Esophagus muscularis mucosa (tissue), 4 donors: ENCODE measurements at regions not wholly inside any gene's neighbourhood (a gene's known extent, or its start where the extent isn't known, plus 50 kb on each side); places are given as distances from the start of the nearest gene placed in this dataset.

Experiments used
- DNase-seq: peaks from one replicate; pipeline ENCODE4 v3.0.0-alpha.2; 2017; ENCODE audit errors: extremely low spot score
- H3K27ac ChIP-seq, 4 donors: fragments of 200-600 bp; sonication (generic); replicated peaks in 1 of 4; 1 replicate in 3 of 4; 2 replicates in 1 of 4; pipeline ENCODE4 v1.5.1; 2016 to 2019; ENCODE audit warnings: mild to moderate bottlenecking in 1 of 4
- H3K27me3 ChIP-seq, 4 donors: fragments of 200-600 bp; sonication (generic); one replicate each; pipeline versions ENCODE4 v1.5.1 to v1.6.0; 2016 to 2019
- H3K36me3 ChIP-seq, 4 donors: fragments of 200-600 bp; sonication (generic); one replicate each; pipeline ENCODE4 v1.5.1; 2016 to 2019
- H3K4me1 ChIP-seq, 4 donors: fragments of 200-600 bp; sonication (generic); one replicate each; pipeline ENCODE4 v1.5.1; 2016 to 2019
- H3K4me3 ChIP-seq, 4 donors: fragments of 200-600 bp; sonication (generic); 1 replicate in 2 of 4; 2 replicates in 2 of 4; pipeline ENCODE4 v1.5.1; 2016 to 2019; ENCODE audit warnings: mild to moderate bottlenecking in 4 of 4, moderate library complexity in 1 of 4
- H3K9me3 ChIP-seq, 4 donors: fragments of 200-600 bp; sonication (generic); 1 replicate in 3 of 4; 2 replicates in 1 of 4; pipeline ENCODE4 v1.5.1; 2016 to 2019
- EP300 ChIP-seq: sonication (generic); formaldehyde crosslinking; IDR thresholded peaks from one replicate; pipeline ENCODE4 v1.6.1; 2017; ENCODE audit warnings: antibody characterized with exemption
- POLR2A ChIP-seq: fragments of 450-650 bp; IDR thresholded peaks from one replicate; pipeline ENCODE4 v1.6.1; 2017; ENCODE audit warnings: antibody characterized with exemption, moderate library complexity, mild to moderate bottlenecking, low read depth
- POLR2AphosphoS5 ChIP-seq, 2 donors: sonication (generic); formaldehyde crosslinking; IDR thresholded peaks; one replicate each; pipeline ENCODE4 v1.6.1; 2017; ENCODE audit warnings: antibody characterized with exemption in 2 of 2
- WGBS: methylation state at CpG from one replicate; pipeline ENCODE4 v1.1.5; 2018; 5-methylcytosine and 5-hydroxymethylcytosine counted together
- intact Hi-C: fragments of 100-400 bp; cut with DNase I; formaldehyde crosslinking; loops from one replicate; pipeline ENCODE4 v1.15.1; 2023
- TF ChIP-seq, protein P1 (sequence below), 3 experiments: fragments of 200-600 bp in 2 of 3; fragments of 450-650 bp in 1 of 3; sonication (generic) in 2 of 3; IDR thresholded peaks; one replicate each; pipeline ENCODE4 v1.5.1; 2017 to 2019; ENCODE audit warnings: antibody characterized with exemption in 3 of 3, mild to moderate bottlenecking in 2 of 3, moderate library complexity in 1 of 3

DNA sequence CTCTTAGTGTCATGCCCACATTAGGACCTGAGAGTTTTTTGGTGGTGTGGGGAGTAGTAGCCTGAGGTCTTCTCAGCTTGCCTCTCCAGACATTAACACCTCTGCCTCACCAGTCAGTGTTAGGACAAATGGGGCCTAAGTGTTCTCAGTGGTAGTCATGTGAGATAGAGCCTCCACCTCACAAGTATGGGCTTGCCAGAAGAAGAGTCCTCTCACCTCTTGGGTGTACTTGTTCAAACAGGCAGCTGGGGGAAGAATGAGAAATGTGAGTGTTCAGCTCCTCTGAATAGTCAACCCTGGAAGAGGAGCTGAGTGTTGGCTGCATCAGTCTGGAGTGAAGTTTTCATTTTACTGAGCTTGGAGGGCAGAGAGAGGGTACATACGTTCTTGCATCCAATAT lies 464.6 kb downstream of the POM121L12 start:
- no peak for DNase-seq
- intact Hi-C loops: no loop called here
- no peak overlapping the region for H3K4me3 ChIP-seq
- H3K27me3 ChIP-seq: no peaks in the 10 kb centered on the region
- no peak overlapping the region for H3K27ac ChIP-seq
- TF ChIP-seq, protein P1, sequence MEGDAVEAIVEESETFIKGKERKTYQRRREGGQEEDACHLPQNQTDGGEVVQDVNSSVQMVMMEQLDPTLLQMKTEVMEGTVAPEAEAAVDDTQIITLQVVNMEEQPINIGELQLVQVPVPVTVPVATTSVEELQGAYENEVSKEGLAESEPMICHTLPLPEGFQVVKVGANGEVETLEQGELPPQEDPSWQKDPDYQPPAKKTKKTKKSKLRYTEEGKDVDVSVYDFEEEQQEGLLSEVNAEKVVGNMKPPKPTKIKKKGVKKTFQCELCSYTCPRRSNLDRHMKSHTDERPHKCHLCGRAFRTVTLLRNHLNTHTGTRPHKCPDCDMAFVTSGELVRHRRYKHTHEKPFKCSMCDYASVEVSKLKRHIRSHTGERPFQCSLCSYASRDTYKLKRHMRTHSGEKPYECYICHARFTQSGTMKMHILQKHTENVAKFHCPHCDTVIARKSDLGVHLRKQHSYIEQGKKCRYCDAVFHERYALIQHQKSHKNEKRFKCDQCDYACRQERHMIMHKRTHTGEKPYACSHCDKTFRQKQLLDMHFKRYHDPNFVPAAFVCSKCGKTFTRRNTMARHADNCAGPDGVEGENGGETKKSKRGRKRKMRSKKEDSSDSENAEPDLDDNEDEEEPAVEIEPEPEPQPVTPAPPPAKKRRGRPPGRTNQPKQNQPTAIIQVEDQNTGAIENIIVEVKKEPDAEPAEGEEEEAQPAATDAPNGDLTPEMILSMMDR (IDR thresholded peaks at IDR 0.05): no peak
- H3K36me3 ChIP-seq: no peaks in the 10 kb centered on the region
- WGBS: 83% methylated on average over 1 of the region's 1 CpG
- no peaks in the 10 kb centered on the region for H3K9me3 ChIP-seq
- H3K4me1 ChIP-seq: no peaks in the 10 kb centered on the region

DNA sequence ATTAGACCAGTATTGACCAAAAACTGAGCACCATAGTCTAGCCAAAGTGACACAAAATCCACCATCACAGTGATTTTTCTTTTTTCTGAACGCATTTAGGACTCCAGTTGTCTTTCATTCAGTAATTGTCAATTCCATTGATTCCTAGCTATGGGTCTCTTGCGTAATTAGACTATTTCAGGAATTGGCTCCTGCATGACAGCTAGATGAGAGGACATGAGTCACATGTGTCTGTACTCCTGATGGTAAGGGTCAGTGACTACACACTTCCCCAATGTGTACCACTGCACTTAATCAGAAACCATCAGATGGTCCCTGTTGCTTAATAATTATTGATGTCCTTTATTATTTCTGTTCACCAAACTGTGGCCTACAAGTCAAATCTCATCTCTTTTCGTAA lies 469.5 kb downstream of the POM121L12 start:
- no peaks in the 10 kb centered on the region for H3K36me3 ChIP-seq
- intact Hi-C loops: no loop called here
- 85% methylated on average over 3 of the region's 3 CpGs for WGBS
- H3K4me1 ChIP-seq: no peaks in the 10 kb centered on the region
- no peaks in the 10 kb centered on the region for H3K9me3 ChIP-seq
- DNase-seq: no peak
- H3K4me3 ChIP-seq: no peak overlapping the region
- TF ChIP-seq POLR2AphosphoS5 (IDR thresholded peaks at IDR 0.05) (no peak), POLR2A (no peak), EP300 (no peak)
- TF ChIP-seq, protein P1 (IDR thresholded peaks at IDR 0.05): no peak
- no peak overlapping the region for H3K27ac ChIP-seq
- no peaks in the 10 kb centered on the region for H3K27me3 ChIP-seq

DNA sequence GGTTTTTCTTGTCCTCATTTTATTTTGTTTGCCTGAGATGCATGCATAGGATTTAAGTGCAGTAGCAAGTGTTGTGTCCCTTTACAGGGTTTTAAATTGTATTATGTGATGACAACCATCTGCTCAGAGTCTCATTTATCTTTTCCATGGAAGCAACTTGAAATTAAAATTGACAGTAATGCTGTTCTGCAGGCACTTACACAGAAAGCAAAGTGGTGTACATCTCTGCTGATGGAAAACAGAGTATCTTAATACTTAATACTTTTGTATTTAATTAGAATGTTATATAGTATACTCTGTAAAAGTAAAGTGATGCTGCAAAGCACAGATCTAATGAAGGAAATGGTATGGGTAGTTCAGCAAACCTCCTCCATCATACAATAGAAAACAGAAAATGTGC lies 482.9 kb downstream of the POM121L12 start:
- H3K27ac ChIP-seq: no peak overlapping the region
- H3K4me1 ChIP-seq: no peaks in the 10 kb centered on the region
- no peaks in the 10 kb centered on the region for H3K36me3 ChIP-seq
- H3K4me3 ChIP-seq: no peak overlapping the region
- H3K27me3 ChIP-seq: no peaks in the 10 kb centered on the region
- no peaks in the 10 kb centered on the region for H3K9me3 ChIP-seq
- no peak for DNase-seq
- intact Hi-C loops: no loop called here
- TF ChIP-seq POLR2A (no peak), EP300 (no peak), POLR2AphosphoS5 (IDR thresholded peaks at IDR 0.05) (no peak)
- TF ChIP-seq, protein P1 (IDR thresholded peaks at IDR 0.05): no peak

DNA sequence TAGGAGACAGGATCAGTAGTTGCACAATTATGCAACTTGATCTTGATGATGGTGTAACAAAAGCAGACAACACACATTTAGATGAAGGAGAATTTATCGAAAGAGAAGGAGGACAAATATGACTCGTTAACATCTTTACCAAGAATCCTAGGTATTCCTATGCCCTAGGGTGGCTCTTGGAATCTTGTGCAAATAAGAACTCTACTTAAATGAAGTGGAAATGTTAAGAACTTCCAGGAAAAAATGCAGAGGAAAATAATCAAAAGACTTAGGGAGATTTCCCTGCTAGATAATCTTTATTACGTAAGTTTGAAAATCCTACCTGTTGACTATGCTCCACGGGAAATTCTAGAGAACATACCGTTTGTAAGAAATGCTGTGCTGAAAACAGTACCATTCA lies 485.4 kb downstream of the POM121L12 start:
- Histone ChIP-seq H3K27me3 (no peaks in the 10 kb centered on the region), H3K36me3 (no peaks in the 10 kb centered on the region), H3K27ac (no peak overlapping the region), H3K4me3 (no peak overlapping the region), H3K9me3 (no peaks in the 10 kb centered on the region), H3K4me1 (no peaks in the 10 kb centered on the region)
- 86% methylated on average over 5 of the region's 5 CpGs for WGBS
- intact Hi-C loops: no loop called here
- no peak for DNase-seq
- TF ChIP-seq, protein P1 (IDR thresholded peaks at IDR 0.05): no peak
- TF ChIP-seq POLR2AphosphoS5 (IDR thresholded peaks at IDR 0.05) (no peak), EP300 (no peak), POLR2A (no peak)

DNA sequence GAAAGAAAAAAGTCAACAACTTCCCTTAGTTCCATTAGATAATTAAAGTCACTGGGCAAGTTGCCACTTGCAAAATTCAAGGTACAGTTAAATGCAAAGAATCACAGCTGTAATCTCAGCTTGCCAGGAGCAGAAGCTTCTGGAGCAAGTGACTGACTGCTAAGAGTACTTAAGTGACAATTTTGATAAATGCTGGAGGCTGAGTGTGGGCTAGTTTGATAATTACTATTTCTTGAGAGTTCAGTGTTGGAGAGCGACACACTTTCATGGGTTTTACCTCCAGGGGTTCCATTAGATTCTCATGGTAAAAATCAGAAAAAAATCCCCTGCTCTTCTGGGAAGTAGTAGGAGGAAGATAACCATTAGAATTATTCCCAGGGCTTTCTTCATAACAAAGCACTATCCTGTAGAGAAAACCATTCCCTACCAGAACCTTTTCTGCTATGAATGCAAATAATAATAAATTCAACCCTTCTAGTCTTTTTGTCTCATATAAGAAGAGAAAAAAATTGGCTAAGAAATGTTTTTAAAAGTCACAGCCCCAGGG lies 486.3 kb downstream of the POM121L12 start:
- H3K27ac ChIP-seq: no peak overlapping the region
- 96% methylated on average over 1 of the region's 1 CpG for WGBS
- intact Hi-C loops: no loop called here
- no peaks in the 10 kb centered on the region for H3K27me3 ChIP-seq
- TF ChIP-seq POLR2AphosphoS5 (IDR thresholded peaks at IDR 0.05): no peak
- no peak for TF ChIP-seq EP300
- TF ChIP-seq POLR2A: no peak
- TF ChIP-seq, protein P1 (IDR thresholded peaks at IDR 0.05): no peak
- H3K36me3 ChIP-seq: no peaks in the 10 kb centered on the region
- H3K9me3 ChIP-seq: no peaks in the 10 kb centered on the region
- H3K4me3 ChIP-seq: no peak overlapping the region
- DNase-seq: no peak
- no peaks in the 10 kb centered on the region for H3K4me1 ChIP-seq
